ENCODE measurements at regions not wholly inside any gene's neighbourhood (a gene's known extent, or its start where the extent isn't known, plus 50 kb on each side); places are given as distances from the start of the nearest gene placed in this dataset.

DNA sequence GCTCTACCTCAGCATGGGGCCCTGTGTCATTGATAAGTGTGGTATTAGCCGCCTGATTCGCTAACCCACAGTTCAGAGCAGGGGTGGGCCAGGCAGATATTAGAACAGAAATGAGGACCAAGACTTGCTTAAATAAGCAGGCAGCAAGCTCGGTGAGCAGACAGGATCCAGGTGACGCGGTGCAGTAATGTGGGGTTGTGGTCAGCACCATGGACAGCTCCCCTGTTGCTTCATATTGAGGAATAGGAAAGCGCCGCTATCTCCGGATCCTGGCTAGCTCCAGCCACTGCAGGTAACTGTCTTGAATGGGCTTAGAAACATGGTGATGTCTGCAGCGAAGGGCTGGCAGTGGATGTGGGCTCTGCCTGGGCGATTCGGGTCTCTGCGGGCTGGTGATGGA, 51.3 kb upstream of the GPR26 start (continued):
- TF ChIP-seq TP53 (CRISPR knock-in tag; conservative IDR thresholded peaks at IDR 0.05) = no peak
- no peak for TF ChIP-seq ZNF207 (IDR thresholded peaks at IDR 0.05; ENCODE audit: borderline replicate concordance)
- TF ChIP-seq ZNF33B (CRISPR knock-in tag; IDR thresholded peaks at IDR 0.05) = no peak
- TF ChIP-seq, protein P1, sequence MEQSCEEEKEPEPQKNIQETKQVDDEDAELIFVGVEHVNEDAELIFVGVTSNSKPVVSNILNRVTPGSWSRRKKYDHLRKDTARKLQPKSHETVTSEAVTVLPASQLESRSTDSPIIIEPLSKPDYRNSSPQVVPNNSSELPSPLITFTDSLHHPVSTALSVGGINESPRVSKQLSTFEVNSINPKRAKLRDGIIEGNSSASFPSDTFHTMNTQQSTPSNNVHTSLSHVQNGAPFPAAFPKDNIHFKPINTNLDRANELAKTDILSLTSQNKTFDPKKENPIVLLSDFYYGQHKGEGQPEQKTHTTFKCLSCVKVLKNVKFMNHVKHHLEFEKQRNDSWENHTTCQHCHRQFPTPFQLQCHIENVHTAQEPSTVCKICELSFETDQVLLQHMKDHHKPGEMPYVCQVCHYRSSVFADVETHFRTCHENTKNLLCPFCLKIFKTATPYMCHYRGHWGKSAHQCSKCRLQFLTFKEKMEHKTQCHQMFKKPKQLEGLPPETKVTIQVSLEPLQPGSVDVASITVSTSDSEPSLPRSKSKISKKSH (CRISPR knock-in tag; IDR thresholded peaks at IDR 0.05; ENCODE audit: borderline replicate concordance) = no peak
- no peak for TF ChIP-seq ZNF512B (CRISPR knock-in tag; IDR thresholded peaks at IDR 0.05; ENCODE audit: borderline replicate concordance)
- TF ChIP-seq ZSCAN9 (CRISPR knock-in tag; IDR thresholded peaks at IDR 0.05; ENCODE audit: borderline replicate concordance) = peak; percentile 96
- TF ChIP-seq RNF219 (CRISPR knock-in tag; IDR thresholded peaks at IDR 0.05) = no peak
- no peak for TF ChIP-seq MED13 (CRISPR knock-in tag; IDR thresholded peaks at IDR 0.05)
- TF ChIP-seq, protein P2, sequence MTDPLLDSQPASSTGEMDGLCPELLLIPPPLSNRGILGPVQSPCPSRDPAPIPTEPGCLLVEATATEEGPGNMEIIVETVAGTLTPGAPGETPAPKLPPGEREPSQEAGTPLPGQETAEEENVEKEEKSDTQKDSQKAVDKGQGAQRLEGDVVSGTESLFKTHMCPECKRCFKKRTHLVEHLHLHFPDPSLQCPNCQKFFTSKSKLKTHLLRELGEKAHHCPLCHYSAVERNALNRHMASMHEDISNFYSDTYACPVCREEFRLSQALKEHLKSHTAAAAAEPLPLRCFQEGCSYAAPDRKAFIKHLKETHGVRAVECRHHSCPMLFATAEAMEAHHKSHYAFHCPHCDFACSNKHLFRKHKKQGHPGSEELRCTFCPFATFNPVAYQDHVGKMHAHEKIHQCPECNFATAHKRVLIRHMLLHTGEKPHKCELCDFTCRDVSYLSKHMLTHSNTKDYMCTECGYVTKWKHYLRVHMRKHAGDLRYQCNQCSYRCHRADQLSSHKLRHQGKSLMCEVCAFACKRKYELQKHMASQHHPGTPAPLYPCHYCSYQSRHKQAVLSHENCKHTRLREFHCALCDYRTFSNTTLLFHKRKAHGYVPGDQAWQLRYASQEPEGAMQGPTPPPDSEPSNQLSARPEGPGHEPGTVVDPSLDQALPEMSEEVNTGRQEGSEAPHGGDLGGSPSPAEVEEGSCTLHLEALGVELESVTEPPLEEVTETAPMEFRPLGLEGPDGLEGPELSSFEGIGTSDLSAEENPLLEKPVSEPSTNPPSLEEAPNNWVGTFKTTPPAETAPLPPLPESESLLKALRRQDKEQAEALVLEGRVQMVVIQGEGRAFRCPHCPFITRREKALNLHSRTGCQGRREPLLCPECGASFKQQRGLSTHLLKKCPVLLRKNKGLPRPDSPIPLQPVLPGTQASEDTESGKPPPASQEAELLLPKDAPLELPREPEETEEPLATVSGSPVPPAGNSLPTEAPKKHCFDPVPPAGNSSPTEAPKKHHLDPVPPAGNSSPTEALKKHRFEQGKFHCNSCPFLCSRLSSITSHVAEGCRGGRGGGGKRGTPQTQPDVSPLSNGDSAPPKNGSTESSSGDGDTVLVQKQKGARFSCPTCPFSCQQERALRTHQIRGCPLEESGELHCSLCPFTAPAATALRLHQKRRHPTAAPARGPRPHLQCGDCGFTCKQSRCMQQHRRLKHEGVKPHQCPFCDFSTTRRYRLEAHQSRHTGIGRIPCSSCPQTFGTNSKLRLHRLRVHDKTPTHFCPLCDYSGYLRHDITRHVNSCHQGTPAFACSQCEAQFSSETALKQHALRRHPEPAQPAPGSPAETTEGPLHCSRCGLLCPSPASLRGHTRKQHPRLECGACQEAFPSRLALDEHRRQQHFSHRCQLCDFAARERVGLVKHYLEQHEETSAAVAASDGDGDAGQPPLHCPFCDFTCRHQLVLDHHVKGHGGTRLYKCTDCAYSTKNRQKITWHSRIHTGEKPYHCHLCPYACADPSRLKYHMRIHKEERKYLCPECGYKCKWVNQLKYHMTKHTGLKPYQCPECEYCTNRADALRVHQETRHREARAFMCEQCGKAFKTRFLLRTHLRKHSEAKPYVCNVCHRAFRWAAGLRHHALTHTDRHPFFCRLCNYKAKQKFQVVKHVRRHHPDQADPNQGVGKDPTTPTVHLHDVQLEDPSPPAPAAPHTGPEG (CRISPR knock-in tag; IDR thresholded peaks at IDR 0.05) = peak; percentile 77; the same call in 1 of the 2 replicates
- TF ChIP-seq, protein P3, sequence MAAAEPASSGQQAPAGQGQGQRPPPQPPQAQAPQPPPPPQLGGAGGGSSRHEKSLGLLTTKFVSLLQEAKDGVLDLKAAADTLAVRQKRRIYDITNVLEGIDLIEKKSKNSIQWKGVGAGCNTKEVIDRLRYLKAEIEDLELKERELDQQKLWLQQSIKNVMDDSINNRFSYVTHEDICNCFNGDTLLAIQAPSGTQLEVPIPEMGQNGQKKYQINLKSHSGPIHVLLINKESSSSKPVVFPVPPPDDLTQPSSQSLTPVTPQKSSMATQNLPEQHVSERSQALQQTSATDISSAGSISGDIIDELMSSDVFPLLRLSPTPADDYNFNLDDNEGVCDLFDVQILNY (CRISPR knock-in tag; conservative IDR thresholded peaks at IDR 0.05) = 0 out of 2 replicates have a peak, but pooled peaks have one; percentile 25
- TF ChIP-seq MZF1 (CRISPR knock-in tag; IDR thresholded peaks at IDR 0.05; ENCODE audit: borderline replicate concordance) = no peak
- peak; percentile 86 for TF ChIP-seq ZNF792 (CRISPR knock-in tag; IDR thresholded peaks at IDR 0.05)
- no peak for TF ChIP-seq RFX3 (CRISPR knock-in tag; IDR thresholded peaks at IDR 0.05)
- TF ChIP-seq HOXD1 (CRISPR knock-in tag; IDR thresholded peaks at IDR 0.05) = 0 out of 2 replicates have a peak, but pooled peaks have one; percentile 55
- peak; percentile 79 for TF ChIP-seq ZSCAN20 (CRISPR knock-in tag; IDR thresholded peaks at IDR 0.05; ENCODE audit: borderline replicate concordance)
- no peak for TF ChIP-seq TFAP4 (IDR thresholded peaks at IDR 0.05; ENCODE audit: borderline replicate concordance, low read depth)

Measured in HepG2 (cell line).